GM20000 (cell line): ENCODE measurements at regions not wholly inside any gene's neighbourhood (a gene's known extent, or its start where the extent isn't known, plus 50 kb on each side); places are given as distances from the start of the nearest gene placed in this dataset.

Experiments used
- DNase-seq: peaks from one replicate; pipeline ENCODE4 v3.0.0; 2012; ENCODE audit warnings: low spot score
- TF ChIP-seq, protein P1 (sequence below): IDR thresholded peaks from 2 replicates; pipeline ENCODE4 v1.5.1; 2012; ENCODE audit warnings: mild to moderate bottlenecking, control low read depth; ENCODE audit errors: extremely low read depth, missing control alignments

GRCh38 chr7:41885078-41885477, 182.2 kb upstream of the INHBA start:
- DNase-seq, result no peak
- TF ChIP-seq, protein P1, sequence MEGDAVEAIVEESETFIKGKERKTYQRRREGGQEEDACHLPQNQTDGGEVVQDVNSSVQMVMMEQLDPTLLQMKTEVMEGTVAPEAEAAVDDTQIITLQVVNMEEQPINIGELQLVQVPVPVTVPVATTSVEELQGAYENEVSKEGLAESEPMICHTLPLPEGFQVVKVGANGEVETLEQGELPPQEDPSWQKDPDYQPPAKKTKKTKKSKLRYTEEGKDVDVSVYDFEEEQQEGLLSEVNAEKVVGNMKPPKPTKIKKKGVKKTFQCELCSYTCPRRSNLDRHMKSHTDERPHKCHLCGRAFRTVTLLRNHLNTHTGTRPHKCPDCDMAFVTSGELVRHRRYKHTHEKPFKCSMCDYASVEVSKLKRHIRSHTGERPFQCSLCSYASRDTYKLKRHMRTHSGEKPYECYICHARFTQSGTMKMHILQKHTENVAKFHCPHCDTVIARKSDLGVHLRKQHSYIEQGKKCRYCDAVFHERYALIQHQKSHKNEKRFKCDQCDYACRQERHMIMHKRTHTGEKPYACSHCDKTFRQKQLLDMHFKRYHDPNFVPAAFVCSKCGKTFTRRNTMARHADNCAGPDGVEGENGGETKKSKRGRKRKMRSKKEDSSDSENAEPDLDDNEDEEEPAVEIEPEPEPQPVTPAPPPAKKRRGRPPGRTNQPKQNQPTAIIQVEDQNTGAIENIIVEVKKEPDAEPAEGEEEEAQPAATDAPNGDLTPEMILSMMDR, result no peak

DNA sequence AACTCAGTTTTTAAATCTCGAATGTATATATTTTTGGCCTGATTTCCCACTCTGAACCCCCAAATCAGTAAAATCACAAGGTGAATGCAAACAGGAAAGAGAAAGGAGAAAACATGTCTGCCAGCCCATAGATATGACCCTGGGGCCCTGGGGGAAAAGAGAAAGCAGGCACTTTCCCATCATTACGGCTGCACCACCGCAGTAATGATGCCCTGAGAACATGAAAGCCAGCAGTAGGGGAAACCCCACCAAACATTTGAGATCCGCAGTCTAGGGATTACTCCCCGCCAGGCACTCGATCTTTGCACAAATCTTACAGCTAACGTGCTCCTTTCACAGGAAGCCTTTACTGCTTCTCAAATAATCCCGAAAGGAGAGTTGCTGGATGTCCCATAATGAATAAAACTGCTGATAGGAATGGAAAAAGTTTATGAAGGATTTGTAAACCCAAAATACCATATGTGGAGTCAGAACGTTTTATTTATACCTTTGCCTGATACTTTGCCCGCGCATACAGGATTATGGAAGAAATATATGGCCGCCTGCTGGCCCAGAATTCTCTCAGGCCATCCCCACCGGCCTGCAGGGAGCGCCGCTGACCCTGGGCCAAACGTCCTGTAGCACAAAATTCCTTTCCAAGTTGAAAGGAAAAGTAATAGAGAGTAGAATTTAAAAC, 180.0 kb upstream of the INHBA start:
- TF ChIP-seq, protein P1, result no peak

GRCh38 chr7:41882256-41882655, 179.4 kb upstream of the INHBA start:
- TF ChIP-seq, protein P1, result no peak
- no peak for DNase-seq

More for the DNA sequence above, 180.0 kb upstream of the INHBA start:
- DNase-seq, result peak; percentile 36

DNA sequence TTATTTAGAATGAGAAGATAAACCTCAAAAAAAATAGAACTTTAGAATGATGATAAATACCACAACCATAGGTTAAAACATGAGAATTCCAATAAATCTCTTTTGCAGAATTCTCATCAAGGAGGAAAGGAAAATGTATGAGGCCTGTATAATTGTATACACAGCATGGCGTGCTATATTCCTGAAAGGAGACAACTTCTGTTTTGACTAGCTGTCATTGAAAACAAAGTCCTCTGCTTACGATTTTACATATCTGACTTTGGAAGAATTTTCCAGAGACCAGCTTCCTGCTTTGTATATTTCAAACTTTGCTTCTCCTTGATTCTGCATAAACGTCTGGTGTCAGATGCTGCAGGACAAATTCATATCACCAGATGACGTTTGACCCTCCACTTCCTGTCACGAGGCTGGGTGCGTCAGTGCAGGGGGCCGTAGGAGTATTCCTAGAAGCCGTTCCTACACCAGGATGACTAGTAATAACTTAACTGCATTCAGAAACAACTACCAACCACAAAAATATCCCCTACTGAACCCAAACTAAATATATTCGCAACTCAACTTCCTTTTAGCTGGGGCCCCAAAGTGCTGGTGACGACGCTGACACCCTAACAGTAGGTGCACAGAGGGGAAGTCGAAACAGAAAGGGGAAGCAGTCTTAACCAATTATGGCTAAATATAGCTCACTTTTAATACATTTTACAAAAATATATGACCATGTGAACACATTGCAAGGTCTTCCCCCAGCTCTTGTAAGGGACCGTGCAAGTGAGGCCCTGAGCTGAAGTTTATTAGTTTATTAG, 178.6 kb upstream of the INHBA start:
- TF ChIP-seq, protein P1, result no peak
- DNase-seq, result peak; percentile 79

- no peak for DNase-seq
- TF ChIP-seq, protein P1, result no peak
Observed at GRCh38 chr7:41880107-41880506, 177.2 kb upstream of the INHBA start.

DNA sequence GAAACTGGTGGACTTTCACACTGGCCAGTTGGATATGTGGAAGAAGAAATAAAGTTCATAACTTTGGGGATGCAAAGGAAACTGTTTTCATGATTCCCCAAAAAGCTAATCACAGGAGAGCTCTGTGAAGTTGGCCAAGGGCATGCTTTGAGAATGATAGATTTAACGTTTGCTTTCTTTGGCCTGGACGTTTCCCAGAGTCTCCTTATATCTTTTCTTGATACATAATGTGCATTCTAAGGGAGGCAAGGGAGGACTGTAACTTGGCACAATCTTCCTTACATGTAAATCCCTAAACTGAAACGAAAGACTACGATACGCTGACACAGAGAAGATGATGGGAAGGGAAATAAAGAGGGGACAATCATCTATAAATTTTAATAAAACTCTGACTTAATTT, 176.5 kb upstream of the INHBA start:
- TF ChIP-seq, protein P1, result no peak

More for the DNA sequence above, 176.5 kb upstream of the INHBA start:
- no peak for DNase-seq
